Activated CD4-positive, alpha-beta memory T cell treated with anti-CD3 and anti-CD28 coated beads for 36 hours (primary cell): ENCODE measurements at regions not wholly inside any gene's neighbourhood (a gene's known extent, or its start where the extent isn't known, plus 50 kb on each side); places are given as distances from the start of the nearest gene placed in this dataset.
"Not testable (repeated sequence)": the region's sequence is repeated elsewhere in the genome, so short reads cannot be mapped to it uniquely, and the experiment has no call there.

Experiments
- CTCF ChIA-PET: fragments of 350-600 bp; sonication (Branson Sonifier 250); formaldehyde crosslinking; loops from one replicate; lab custom pipeline; 2021; ENCODE audit warnings: antibody characterized with exemption, inconsistent platforms; lab: Charles Lee
- POLR2A ChIA-PET: fragments of 350-600 bp; sonication (Branson Sonifier 250); formaldehyde crosslinking; loops from one replicate; lab custom pipeline; 2021; ENCODE audit warnings: antibody characterized with exemption; lab: Charles Lee
- DNase-seq: peaks from one replicate; pipeline ENCODE4 v3.0.0-alpha.2; 2020
- H3K27ac Mint-ChIP-seq: one replicate; pipeline ENCODE4 v1.8.0; 2021; ENCODE audit warnings: mixed read lengths
- H3K27me3 Mint-ChIP-seq: one replicate; pipeline ENCODE4 v1.8.0; 2021; ENCODE audit warnings: mixed read lengths
- H3K36me3 Mint-ChIP-seq: one replicate; pipeline ENCODE4 v1.8.0; 2021; ENCODE audit warnings: mixed read lengths
- H3K4me1 Mint-ChIP-seq: one replicate; pipeline ENCODE4 v1.8.0; 2021; ENCODE audit warnings: low read depth, mixed read lengths
- H3K4me3 Mint-ChIP-seq: one replicate; pipeline ENCODE4 v1.8.0; 2021; ENCODE audit warnings: mild to moderate bottlenecking, mixed read lengths
- H3K9me3 Mint-ChIP-seq: one replicate; pipeline ENCODE4 v1.8.0; 2021; ENCODE audit warnings: mixed read lengths
- intact Hi-C: fragments of 100-400 bp; cut with micrococcal nuclease; formaldehyde crosslinking; loops from one replicate; pipeline ENCODE4 v1.15.1; 2023

DNA sequence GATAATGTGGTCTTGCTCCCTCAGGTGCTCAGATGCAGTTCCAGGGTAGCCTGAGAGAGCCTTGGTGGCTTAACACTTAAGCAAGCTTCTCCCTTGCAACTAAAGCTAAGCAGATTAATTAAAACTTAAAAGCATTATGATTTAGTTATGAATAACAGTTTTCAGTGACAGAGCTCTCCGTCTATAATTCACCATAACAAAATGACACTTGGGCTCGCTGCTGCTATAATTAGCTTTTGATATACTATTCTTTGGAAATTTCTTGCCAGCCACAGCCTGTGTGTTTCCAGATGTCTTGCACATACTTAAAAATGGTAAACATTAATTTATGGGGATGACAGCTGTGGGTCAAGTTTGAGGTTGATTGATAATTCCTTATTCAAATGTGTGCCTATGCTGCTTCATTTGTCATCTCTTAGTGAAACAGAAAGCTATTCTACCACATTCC lies 380.5 kb downstream of the TFAP2B start:
- Mint-ChIP-seq H3K4me1 (no peaks in the 10 kb centered on the region), H3K27ac (no peak overlapping the region), H3K9me3 (no peaks in the 10 kb centered on the region), H3K4me3 (no peak overlapping the region), H3K36me3 (no peaks in the 10 kb centered on the region), H3K27me3 (no peaks in the 10 kb centered on the region)
- ChIA-PET CTCF (no interaction called here), POLR2A (no interaction called here)
- DNase-seq, result no peak
- intact Hi-C loops, result no loop called here

- Mint-ChIP-seq H3K4me3 (no peak overlapping the region), H3K9me3 (no peaks in the 10 kb centered on the region), H3K36me3 (no peaks in the 10 kb centered on the region), H3K27ac (no peak overlapping the region), H3K4me1 (no peaks in the 10 kb centered on the region), H3K27me3 (no peaks in the 10 kb centered on the region)
- intact Hi-C loops, result no loop called here
- ChIA-PET POLR2A (no interaction called here), CTCF (no interaction called here)
- DNase-seq, result no peak
Measured at GRCh38 chr6:51199733-51200260, 381.1 kb downstream of the TFAP2B start.

DNA sequence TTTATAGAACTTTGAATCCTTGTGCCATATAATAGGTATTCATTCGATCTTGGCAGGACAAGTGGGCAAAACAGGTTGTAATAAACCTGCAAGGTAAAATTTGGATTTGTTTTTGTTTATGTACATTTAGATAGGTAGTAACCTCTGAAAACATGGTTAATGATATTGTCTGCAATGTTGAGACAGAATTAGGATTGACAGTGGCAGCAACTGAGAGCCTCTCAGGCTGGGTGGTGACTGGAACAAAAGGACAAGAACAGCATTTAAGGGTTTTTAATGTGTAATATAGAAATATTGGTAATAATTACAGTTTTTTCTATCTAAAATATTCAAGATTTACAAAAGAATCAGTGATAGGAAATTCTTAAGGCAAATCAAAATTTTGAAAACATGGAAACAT lies 382.0 kb downstream of the TFAP2B start:
- Mint-ChIP-seq H3K4me1 (no peaks in the 10 kb centered on the region), H3K27me3 (no peaks in the 10 kb centered on the region), H3K9me3 (no peaks in the 10 kb centered on the region), H3K4me3 (no peak overlapping the region), H3K27ac (no peak overlapping the region), H3K36me3 (no peaks in the 10 kb centered on the region)
- CTCF ChIA-PET, result no interaction called here
- POLR2A ChIA-PET, result no interaction called here
- intact Hi-C loops, result no loop called here
- no peak for DNase-seq

DNA sequence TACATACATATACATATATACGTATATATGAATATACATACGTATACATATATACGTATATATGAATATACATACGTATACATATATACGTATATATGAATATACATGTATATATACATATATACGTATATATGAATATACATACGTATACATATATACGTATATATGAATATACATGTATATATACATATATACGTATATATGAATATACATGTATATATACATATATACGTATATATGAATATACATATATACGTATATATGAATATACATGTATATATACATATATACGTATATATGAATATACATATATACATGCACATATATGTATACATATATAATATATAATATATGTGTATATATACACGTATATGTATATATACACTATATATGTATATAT lies 384.0 kb downstream of the TFAP2B start:
- DNase-seq, H3K9me3 Mint-ChIP-seq, H3K27me3 Mint-ChIP-seq, H3K27ac Mint-ChIP-seq, POLR2A ChIA-PET, CTCF ChIA-PET, intact Hi-C loops, H3K4me3 Mint-ChIP-seq, H3K4me1 Mint-ChIP-seq, H3K36me3 Mint-ChIP-seq: not testable (repeated sequence)

DNA sequence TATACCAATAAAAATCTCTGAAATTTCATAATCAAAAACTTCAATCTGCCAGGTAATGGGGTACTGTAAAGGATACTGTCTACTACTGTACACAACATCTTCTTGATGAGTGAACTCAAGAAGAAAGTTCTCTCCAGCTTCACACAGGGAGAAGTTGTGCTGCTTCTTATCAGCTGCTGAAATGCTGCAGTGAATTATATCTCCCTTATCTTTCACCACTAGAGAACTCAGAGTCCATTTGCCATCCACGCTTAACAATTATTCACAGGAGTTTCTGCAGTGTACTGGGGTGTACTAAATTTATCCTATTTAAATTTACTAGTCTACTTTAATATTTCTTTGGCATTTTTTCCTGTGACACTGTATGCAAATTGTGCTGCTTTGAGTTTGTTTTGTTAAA lies 384.8 kb downstream of the TFAP2B start:
- no peak for DNase-seq
- intact Hi-C loops, result no loop called here
- H3K27ac Mint-ChIP-seq, result no peak overlapping the region
- no peaks in the 10 kb centered on the region for H3K36me3 Mint-ChIP-seq
- H3K9me3 Mint-ChIP-seq, result no peaks in the 10 kb centered on the region
- H3K4me1 Mint-ChIP-seq, result no peaks in the 10 kb centered on the region
- ChIA-PET CTCF (no interaction called here), POLR2A (no interaction called here)
- H3K27me3 Mint-ChIP-seq, result no peaks in the 10 kb centered on the region
- H3K4me3 Mint-ChIP-seq, result no peak overlapping the region

DNA sequence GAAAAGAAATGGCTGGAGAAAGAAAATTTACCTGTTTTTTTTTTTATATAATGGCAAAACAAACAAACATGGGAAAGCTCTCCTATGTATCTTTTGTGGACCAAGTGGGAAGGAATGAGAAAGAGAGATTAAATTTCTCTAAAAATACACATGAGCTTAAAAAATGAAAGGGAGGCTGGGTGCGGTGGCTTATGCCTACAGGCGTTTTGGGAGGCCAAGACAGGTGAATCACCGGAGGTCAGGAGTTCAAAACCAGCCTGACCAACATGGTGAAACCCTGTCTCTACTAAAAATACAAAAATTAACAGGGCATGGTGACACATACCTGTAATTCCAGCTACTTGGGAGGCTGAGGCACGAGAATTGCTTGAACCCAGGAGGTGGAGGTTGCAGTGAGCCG lies 388.0 kb downstream of the TFAP2B start:
- H3K36me3 Mint-ChIP-seq, CTCF ChIA-PET, H3K9me3 Mint-ChIP-seq, intact Hi-C loops, H3K4me3 Mint-ChIP-seq, DNase-seq, H3K27ac Mint-ChIP-seq, H3K27me3 Mint-ChIP-seq, H3K4me1 Mint-ChIP-seq, POLR2A ChIA-PET: not testable (repeated sequence)

DNA sequence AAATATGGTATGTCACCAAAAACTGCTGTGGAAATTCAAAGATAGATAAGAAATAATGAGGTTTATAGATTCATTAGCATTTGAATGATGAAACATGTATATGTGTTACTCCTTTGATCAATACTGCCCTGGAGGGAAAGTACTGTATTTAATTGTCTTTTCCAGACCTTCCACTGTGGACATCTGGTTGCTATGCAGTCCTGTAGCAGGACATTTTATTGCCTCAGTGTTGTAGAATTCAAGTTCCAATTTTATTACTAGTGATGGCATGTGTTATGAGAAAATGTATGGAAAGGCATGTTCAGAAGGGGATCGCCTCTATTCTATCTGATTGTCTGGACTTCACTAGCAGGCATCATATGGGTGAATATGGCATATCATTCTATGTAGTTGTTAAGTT lies 391.0 kb downstream of the TFAP2B start:
- no peaks in the 10 kb centered on the region for H3K36me3 Mint-ChIP-seq
- intact Hi-C loops, result no loop called here
- ChIA-PET CTCF (no interaction called here), POLR2A (no interaction called here)
- H3K4me1 Mint-ChIP-seq, result no peaks in the 10 kb centered on the region
- no peak overlapping the region for H3K27ac Mint-ChIP-seq
- H3K27me3 Mint-ChIP-seq, result no peaks in the 10 kb centered on the region
- H3K9me3 Mint-ChIP-seq, result no peaks in the 10 kb centered on the region
- no peak for DNase-seq
- no peak overlapping the region for H3K4me3 Mint-ChIP-seq

GRCh38 chr6:51213811-51214210 lies 395.1 kb downstream of the TFAP2B start:
- CTCF ChIA-PET, result no interaction called here

GRCh38 chr6:51214442-51214841 lies 395.8 kb downstream of the TFAP2B start:
- ChIA-PET POLR2A (no interaction called here), CTCF (no interaction called here)
- Mint-ChIP-seq H3K27me3 (no peaks in the 10 kb centered on the region), H3K36me3 (no peaks in the 10 kb centered on the region), H3K4me1 (no peaks in the 10 kb centered on the region), H3K4me3 (no peak overlapping the region), H3K27ac (no peak overlapping the region), H3K9me3 (no peaks in the 10 kb centered on the region)
- DNase-seq, result no peak
- intact Hi-C loops, result no loop called here

More at GRCh38 chr6:51213811-51214210, 395.1 kb downstream of the TFAP2B start:
- Mint-ChIP-seq H3K27ac (no peak overlapping the region), H3K27me3 (no peaks in the 10 kb centered on the region), H3K4me1 (no peaks in the 10 kb centered on the region), H3K36me3 (no peaks in the 10 kb centered on the region), H3K4me3 (no peak overlapping the region), H3K9me3 (no peaks in the 10 kb centered on the region)
- intact Hi-C loops, result no loop called here
- POLR2A ChIA-PET, result no interaction called here
- DNase-seq, result no peak

- Mint-ChIP-seq H3K4me1 (no peaks in the 10 kb centered on the region), H3K9me3 (no peaks in the 10 kb centered on the region), H3K27me3 (no peaks in the 10 kb centered on the region), H3K27ac (no peak overlapping the region), H3K36me3 (no peaks in the 10 kb centered on the region), H3K4me3 (no peak overlapping the region)
- CTCF ChIA-PET, result no interaction called here
- POLR2A ChIA-PET, result no interaction called here
- DNase-seq, result no peak
- intact Hi-C loops, result no loop called here
Measured at GRCh38 chr6:51218181-51218580, 399.5 kb downstream of the TFAP2B start.

- intact Hi-C loops, H3K4me3 Mint-ChIP-seq, H3K36me3 Mint-ChIP-seq, H3K9me3 Mint-ChIP-seq, CTCF ChIA-PET, POLR2A ChIA-PET, DNase-seq, H3K27ac Mint-ChIP-seq, H3K27me3 Mint-ChIP-seq, H3K4me1 Mint-ChIP-seq: not testable (repeated sequence)
Measured at GRCh38 chr6:51224580-51225240, 406.0 kb downstream of the TFAP2B start.

- Mint-ChIP-seq H3K4me3 (no peak overlapping the region), H3K36me3 (no peaks in the 10 kb centered on the region), H3K27ac (no peak overlapping the region), H3K27me3 (no peaks in the 10 kb centered on the region), H3K9me3 (peaks cover 3% of the 10 kb centered on the region), H3K4me1 (no peaks in the 10 kb centered on the region)
- DNase-seq, result no peak
- ChIA-PET CTCF (no interaction called here), POLR2A (no interaction called here)
- intact Hi-C loops, result no loop called here
Measured at GRCh38 chr6:51241376-51241775, 422.7 kb downstream of the TFAP2B start.

GRCh38 chr6:51249798-51250197 lies 431.1 kb downstream of the TFAP2B start:
- Mint-ChIP-seq H3K27me3 (no peaks in the 10 kb centered on the region), H3K9me3 (peaks cover 4% of the 10 kb centered on the region), H3K27ac (no peak overlapping the region), H3K4me1 (no peaks in the 10 kb centered on the region), H3K36me3 (no peaks in the 10 kb centered on the region), H3K4me3 (no peak overlapping the region)
- CTCF ChIA-PET, result no interaction called here
- intact Hi-C loops, result no loop called here
- no peak for DNase-seq
- POLR2A ChIA-PET, result no interaction called here
